ENCODE measurements at regions not wholly inside any gene's neighbourhood (a gene's known extent, or its start where the extent isn't known, plus 50 kb on each side); places are given as distances from the start of the nearest gene placed in this dataset.

DNA sequence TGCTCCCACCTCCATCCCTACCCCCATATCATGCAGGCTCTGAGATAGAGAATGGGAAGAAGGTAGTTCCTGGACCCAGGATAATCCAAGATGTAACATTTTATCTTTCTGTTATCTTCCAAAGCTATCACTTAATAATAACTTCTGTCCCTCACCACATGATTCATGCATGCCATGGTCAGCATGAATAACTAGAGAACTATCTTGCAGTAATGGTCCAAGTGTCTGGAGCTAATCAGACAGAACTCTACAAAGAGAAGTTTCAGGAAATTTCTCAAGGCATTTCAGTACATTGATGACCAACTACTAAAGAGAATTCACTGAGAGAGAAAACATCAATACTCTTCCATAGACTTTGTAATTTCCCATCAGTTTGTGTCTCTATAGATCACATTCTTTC lies 1469.7 kb upstream of the PIK3C3 start:
- TF ChIP-seq CTCF (IDR thresholded peaks at IDR 0.05) (no peak), POLR2A (IDR thresholded peaks at IDR 0.05) (no peak), EP300 (IDR thresholded peaks at IDR 0.05) (no peak)
